Activated CD4-positive, alpha-beta T cell treated with anti-CD3 and anti-CD28 coated beads, Interleukin-10, Interleukin-2, amounts not matched to agents 100 ng/mL and 50 ng/mL, durations not matched to agents 16 hours and 8 hours (primary cell): ENCODE measurements at regions not wholly inside any gene's neighbourhood (a gene's known extent, or its start where the extent isn't known, plus 50 kb on each side); places are given as distances from the start of the nearest gene placed in this dataset.

Experiments
- DNase-seq: peaks from one replicate; pipeline ENCODE4 v3.0.0-alpha.2; 2020

DNA sequence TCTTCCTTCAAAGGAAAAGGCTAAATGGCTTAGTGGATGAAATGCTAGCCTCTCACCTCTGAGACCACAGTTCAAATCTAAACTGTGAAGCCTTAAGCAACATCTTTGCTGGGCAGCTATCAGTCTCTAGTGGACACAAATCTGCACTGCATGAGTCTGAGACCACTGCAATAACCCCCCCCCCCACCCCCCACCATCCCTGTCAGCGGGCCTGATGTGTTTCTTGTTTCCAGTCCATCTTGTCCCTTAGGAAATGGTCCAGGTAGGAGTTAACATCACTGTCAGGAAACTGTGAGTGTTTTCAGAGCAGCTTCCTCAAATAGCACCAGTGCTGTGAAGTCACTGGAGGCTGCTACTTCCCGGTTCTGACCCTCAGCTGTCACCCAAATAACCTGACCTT lies 140.6 kb upstream of the TMCO5A start:
- DNase-seq = no peak

DNA sequence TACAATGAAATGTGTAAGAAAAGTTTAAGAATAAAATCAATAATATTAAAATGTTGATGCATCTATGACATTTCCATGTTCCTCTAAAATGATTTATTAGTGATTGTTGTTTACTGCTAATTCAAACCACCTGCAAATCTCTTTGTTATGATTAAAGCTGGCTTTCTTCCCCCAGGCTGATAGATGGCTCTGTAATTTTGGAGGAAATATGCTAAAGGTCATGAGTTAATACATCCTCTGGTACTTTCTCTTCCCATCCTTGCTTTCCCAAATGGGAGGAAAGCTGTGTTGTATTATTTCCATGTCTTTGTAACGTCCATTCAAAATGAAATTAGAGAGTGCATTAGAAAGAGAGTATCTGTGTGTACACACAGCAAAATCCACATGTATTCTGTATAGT lies 139.5 kb upstream of the TMCO5A start:
- no peak for DNase-seq

DNA sequence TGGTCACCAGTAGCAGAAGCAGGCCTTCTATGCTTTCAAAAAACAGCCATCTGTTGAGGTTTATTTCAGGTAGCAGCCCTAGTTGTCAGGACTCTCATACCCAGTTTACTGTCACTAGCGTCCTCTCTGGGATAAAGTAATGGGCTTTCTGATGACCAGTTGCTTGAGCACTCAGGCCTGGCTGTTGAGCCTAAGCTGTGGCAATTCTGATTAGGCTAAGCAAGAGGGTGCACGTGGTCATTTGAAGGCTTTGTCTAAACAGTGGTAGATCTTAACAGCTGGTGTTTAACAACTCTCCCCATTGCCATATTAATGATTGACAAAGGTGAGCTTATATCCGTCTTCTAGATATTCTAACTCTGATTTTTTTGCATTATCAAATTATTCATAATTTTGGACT lies 132.9 kb upstream of the TMCO5A start:
- DNase-seq = no peak

DNA sequence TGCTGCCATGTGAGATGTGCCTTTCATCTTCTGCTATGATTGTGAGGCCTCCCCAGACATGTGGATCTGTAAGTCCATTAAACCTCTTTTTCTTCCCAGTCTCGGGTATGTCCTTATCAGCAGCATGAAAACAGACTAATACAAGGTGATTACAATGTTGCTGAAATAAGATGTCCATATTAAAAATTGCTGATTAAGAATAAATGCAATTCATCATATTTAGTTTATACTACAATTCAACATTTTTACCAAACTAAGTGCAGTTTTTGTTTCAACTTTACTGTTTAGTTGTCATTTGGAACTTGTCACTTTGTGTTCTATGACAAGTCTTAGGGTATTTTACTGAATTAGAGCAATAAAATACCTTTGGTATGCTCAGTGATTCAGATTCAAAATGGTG lies 127.6 kb upstream of the TMCO5A start:
- DNase-seq = no peak

GRCh38 chr15:37810381-37810780 lies 124.1 kb upstream of the TMCO5A start:
- no peak for DNase-seq

DNA sequence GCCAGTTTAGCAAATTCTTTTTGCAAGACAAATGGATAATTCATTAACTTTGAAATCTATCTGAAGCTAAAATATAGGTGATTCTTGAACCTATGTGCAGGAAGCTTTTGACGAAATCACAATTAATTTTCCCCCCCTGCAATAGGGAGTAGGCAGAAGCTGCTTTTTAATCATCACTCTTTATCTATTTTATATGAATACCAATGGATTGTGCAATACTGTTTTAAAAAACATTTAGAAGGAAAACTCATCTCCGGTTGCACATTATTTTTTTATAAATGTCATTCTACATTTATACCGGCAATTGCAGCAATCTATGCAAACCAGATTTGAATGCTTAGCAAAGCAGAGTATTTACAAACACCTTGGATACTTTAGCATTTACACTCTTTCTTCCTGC lies 121.1 kb upstream of the TMCO5A start:
- no peak for DNase-seq

DNA sequence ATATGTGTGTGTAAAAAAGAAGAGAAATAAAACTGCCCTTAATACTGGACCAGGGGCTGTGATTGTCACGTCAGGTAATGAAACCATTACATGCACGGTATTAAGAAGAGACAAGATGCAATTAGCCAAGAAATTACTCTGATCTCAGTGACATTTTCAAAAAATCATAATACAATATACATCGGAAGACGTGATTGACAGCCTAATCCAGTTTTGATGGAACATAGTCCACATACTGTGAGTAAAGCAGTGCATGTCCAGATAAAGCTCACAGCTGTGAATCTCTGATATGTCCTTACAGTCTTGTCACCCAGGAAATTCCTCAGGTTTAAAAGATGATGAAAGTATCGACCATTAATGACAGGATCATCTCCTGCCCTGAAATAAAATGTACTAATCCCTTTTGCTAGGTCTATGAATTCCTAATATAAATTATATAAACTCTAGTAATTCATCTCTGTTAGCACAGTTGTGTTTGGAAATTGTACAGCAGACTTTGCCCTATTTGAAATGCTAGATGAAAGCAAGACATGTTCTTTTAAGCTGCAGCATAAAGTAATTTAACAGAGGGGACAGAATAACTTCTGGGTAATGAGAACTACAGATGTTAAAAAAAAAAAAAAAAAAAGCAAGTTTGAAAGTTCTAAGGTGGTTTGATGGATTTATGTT lies 119.5 kb upstream of the TMCO5A start:
- DNase-seq = no peak

- DNase-seq = no peak
Observed at GRCh38 chr15:37818152-37818677, 116.2 kb upstream of the TMCO5A start.

DNA sequence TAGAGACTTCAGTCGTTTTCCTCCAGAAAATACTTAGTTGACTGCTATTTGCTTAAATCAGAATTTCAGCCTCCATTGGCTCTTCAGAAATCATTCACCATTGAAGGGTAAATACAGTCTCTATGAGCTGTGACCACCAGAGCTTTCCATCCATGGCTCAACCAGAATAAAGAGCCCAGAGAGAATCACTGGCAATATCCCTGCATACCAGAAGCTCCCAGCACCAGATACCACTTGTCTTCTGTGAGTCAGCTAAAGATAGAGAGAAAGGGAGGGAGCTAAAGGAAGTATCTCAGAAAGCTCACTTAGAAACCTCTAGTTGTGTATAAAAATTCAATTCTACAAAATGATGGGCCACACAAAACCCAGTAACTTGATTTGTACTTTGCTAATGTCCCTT lies 115.2 kb upstream of the TMCO5A start:
- DNase-seq = no peak

DNA sequence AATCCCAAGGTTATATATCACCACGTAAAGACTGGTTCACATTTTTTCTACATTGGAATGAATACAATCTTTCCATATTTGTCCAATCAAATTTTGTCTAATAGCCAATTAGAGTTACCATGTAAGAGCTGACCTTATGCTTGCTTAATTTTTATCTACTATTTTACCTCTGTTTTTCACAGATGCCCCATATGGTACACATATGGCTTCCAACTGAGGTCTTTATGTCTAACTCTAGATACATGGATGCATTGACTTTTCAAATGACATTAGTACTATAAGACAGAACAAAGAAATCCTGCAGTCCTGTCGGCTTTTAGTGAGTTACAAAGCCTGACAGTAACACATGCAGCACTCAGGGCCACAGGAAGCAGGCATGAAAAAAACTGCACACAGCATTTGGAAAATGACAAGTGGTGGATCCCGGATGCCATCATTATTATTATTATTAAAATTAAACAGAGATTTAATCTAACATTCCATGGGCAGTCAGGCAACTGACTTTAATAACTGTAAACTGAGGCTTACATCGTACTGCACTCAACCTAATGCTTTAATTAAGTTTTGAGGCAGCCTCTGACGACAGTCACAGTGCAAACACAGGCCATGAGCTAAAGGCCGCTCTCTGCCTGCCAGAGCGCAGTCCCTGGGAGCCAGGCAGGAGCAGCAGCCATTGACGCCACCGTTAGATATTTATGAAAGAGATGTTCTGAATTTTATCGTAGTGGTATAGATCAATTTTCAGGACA lies 113.9 kb upstream of the TMCO5A start:
- no peak for DNase-seq

DNA sequence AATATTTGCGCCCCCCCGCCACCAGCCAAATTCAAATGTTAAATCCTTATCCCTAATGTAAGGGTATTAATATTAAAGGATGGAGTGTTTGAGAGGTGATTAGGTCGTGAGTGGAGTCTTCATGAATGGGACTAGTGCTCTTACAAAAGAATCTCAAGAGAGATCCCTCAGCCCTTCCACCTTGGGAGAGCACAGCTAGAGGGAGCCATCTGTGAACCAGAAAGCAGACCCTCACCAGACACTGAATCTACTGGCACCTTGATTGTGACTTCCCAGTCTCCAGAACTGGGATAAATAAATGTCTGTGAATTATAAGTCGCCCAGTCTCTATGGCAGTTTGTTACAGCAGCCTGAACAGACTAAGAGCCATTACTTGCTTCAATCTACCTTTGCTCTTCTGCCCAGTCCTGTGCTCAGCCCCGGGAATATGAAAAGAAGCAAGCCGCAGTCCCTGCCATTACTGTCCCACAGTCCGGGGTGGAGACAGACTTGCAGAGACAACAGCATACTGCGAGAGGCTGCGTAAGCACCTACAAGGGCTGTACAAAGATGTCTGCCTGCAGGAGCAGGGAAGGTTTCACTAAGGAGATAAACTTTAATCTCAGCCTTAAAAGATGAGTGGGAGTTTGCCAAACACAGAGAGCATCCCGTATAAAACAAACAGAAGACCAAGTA lies 110.7 kb upstream of the TMCO5A start:
- no peak for DNase-seq

DNA sequence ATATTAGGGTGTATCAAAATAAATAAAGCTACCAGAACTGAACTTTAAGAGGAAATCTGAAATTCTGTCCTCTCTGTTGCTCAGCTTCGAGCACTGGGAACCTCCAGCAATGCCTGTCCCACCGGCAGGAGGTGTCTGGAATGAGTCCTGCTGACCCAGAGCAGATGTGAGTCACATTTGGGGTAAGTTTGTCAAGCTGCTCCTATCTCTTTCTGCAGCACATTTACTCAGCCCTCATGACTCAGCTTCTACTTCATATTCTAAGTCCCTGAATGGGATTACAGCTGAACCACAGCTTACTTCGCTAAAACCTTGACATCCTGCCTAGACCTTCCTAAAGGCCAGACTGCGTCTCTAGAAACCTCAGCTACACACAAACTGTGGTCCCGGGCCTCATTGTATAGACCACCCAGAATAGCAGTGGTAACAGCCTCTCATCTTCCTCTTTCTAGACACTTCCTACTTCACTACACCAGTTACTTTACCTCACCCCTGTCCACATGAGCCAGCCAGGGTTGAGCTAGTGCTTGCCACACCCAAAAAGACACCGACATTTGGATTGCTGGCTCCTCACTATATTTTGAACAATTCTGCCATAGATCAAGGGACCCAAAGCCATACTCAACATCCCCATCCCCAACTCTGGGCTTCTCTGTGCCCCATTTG lies 109.6 kb upstream of the TMCO5A start:
- DNase-seq = peak; percentile 10

GRCh38 chr15:37837276-37837675 lies 97.2 kb upstream of the TMCO5A start:
- no peak for DNase-seq

DNA sequence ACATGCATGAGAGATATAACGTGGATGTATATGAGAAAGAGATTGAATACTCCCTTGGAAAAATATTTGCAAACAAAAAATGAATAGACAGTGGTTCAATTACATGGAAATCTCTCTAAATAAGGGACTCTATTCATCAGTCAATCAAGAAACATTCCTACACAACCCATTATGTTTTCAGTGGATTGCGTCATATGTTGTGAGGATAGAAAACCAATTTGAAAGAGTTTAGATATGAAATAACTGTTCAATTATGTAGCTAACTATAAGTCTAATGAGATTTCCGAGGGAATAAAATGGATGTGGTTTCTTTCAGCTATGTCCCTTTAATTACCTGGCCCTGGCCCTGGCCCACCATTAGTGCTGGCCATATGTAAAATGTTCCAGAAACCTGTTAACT lies 86.7 kb upstream of the TMCO5A start:
- DNase-seq = no peak

GRCh38 chr15:37856109-37856508 lies 78.3 kb upstream of the TMCO5A start:
- DNase-seq = no peak

DNA sequence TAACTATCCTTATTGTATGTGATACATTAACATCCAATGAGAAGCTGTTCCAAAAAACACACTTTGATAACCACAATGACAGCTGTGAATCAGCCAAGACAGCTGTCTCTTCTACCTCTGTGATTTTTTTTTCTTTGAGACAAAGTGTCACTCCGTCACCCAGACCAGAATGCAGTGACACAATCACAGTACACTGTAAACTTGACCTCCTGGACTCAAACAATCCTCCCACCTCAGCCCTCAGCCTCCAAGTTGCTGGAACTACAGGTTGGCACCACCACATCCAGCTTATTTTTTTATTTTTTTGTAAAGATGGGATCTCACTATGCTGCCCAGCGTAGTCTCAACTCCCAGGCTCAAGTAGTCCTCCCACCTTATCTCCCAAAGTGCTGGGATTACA lies 73.5 kb upstream of the TMCO5A start:
- no peak for DNase-seq

DNA sequence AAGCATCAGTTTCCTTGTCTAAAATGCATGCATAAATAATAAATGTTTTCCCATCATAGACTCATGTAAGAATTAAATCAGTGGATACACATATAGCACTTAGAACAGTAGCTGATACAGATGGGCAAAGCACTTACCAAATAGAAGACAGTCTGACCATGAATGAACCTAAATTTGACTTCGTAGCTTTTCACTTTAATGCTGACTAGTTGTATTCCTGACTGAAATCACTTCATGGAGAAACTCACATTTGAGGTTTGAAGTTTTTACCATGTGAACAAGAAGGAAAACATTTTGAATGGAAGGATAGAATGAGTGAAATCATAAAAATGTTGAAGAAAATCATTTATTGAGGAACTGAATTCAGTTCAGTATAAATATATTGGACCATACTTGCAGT lies 68.8 kb upstream of the TMCO5A start:
- DNase-seq = no peak

GRCh38 chr15:37870711-37871110 lies 63.7 kb upstream of the TMCO5A start:
- no peak for DNase-seq

- no peak for DNase-seq
Observed at GRCh38 chr15:37872661-37873060, 61.8 kb upstream of the TMCO5A start.

DNA sequence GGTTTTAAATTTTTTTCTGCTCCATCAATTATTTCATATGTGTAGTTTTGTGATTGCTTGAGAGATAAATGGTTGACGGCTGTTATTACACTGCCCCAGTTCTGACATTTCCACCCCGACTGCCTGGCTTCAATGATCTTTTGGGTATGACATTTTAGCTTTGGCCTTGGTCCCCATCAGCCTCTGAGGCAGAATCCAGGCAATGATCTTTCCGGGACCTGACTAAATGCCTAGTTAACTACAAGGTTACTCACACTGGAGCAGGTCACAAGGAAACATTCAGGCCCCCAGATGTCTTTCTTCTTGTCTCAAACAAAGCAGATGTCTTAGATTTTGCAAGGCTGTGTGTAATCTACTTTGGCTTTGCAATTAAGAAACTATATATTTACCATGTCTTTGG lies 61.1 kb upstream of the TMCO5A start:
- no peak for DNase-seq

DNA sequence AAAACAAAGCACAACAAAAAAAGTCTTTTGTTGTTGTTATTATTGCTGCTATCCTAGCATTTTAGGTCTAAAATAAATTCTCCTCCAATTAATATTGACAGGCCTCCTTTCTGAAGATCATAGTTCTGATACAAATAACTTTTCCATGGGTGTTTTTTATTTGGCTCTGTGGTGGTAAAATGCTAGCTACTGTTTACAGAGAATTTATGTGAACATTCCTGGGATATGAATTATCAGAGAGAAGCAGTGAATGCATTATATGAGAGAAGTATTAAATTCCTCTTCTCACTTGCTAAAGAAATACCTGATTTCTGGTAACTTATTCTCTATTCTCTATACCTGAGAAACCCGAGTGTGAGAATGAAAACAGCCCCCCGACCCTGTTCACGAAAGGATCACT lies 57.5 kb upstream of the TMCO5A start:
- no peak for DNase-seq

GRCh38 chr15:37877851-37878741 lies 56.3 kb upstream of the TMCO5A start:
- DNase-seq = no peak
